GM23248 (cell line): ENCODE measurements at regions not wholly inside any gene's neighbourhood (a gene's known extent, or its start where the extent isn't known, plus 50 kb on each side); places are given as distances from the start of the nearest gene placed in this dataset.

Source experiments
- DNase-seq: peaks from one replicate; pipeline ENCODE4 v3.0.0-alpha.2; 2015
- H2AFZ ChIP-seq: fragments of 200-600 bp; sonication (generic); 2 replicates; pipeline ENCODE4 v1.6.1; 2016; ENCODE audit warnings: antibody characterized with exemption
- H3F3A ChIP-seq: fragments of 200-600 bp; sonication (generic); 2 replicates; pipeline ENCODE4 v1.6.1; 2016; ENCODE audit warnings: mild to moderate bottlenecking, antibody characterized with exemption, mixed run types; ENCODE audit not compliant: insufficient read depth
- H3K27ac ChIP-seq: fragments of 200-600 bp; sonication (generic); 2 replicates; pipeline ENCODE4 v1.5.1; 2016; ENCODE audit warnings: mild to moderate bottlenecking
- H3K27me3 ChIP-seq: fragments of 200-600 bp; sonication (generic); replicated peaks from 2 replicates; pipeline ENCODE4 v1.6.1; 2016; ENCODE audit warnings: mild to moderate bottlenecking; ENCODE audit not compliant: insufficient read depth
- H3K36me3 ChIP-seq: fragments of 200-600 bp; sonication (generic); 2 replicates; pipeline ENCODE4 v1.6.1; 2016; ENCODE audit warnings: low read depth, mild to moderate bottlenecking
- H3K4me1 ChIP-seq: fragments of 200-600 bp; sonication (generic); 2 replicates; pipeline ENCODE4 v1.6.1; 2016; ENCODE audit warnings: mild to moderate bottlenecking; ENCODE audit not compliant: insufficient read depth
- H3K4me2 ChIP-seq: fragments of 200-600 bp; sonication (generic); one replicate; pipeline ENCODE4 v1.6.1; 2016; ENCODE audit warnings: mild to moderate bottlenecking; ENCODE audit not compliant: unreplicated experiment
- H3K4me3 ChIP-seq: fragments of 200-600 bp; sonication (generic); 2 replicates; pipeline ENCODE4 v1.5.1; 2016; ENCODE audit warnings: mild to moderate bottlenecking
- H3K79me2 ChIP-seq: fragments of 200-600 bp; sonication (generic); 2 replicates; pipeline ENCODE4 v1.6.1; 2016; ENCODE audit warnings: mild to moderate bottlenecking; ENCODE audit not compliant: insufficient read depth
- H3K9ac ChIP-seq: fragments of 200-600 bp; sonication (generic); 2 replicates; pipeline ENCODE4 v1.6.1; 2016; ENCODE audit warnings: mild to moderate bottlenecking
- H3K9me2 ChIP-seq: fragments of 200-600 bp; sonication (generic); 2 replicates; pipeline ENCODE4 v1.6.1; 2016; ENCODE audit warnings: mixed run types, mild to moderate bottlenecking, moderate library complexity; ENCODE audit not compliant: insufficient read depth
- H3K9me3 ChIP-seq: fragments of 200-600 bp; sonication (generic); one replicate; pipeline ENCODE4 v1.6.1; 2017; ENCODE audit warnings: low read depth
- H4K20me1 ChIP-seq: fragments of 200-600 bp; sonication (generic); 2 replicates; pipeline ENCODE4 v1.6.0; 2016; ENCODE audit not compliant: insufficient read depth
- EZH2 ChIP-seq: fragments of 200-600 bp; sonication (generic); IDR thresholded peaks from 2 replicates; pipeline ENCODE4 v1.6.1; 2018; ENCODE audit warnings: antibody characterized with exemption, mild to moderate bottlenecking; ENCODE audit not compliant: insufficient read depth, poor library complexity, severe bottlenecking
- EZH2phosphoT487 ChIP-seq: fragments of 200-600 bp; sonication (generic); IDR thresholded peaks from 2 replicates; pipeline ENCODE4 v1.6.1; 2018; ENCODE audit warnings: antibody characterized with exemption, moderate library complexity, mild to moderate bottlenecking, low read depth; ENCODE audit not compliant: insufficient read depth
- WGBS, 2 experiments: methylation state at CpG; one replicate each; pipeline ENCODE4 v1.1.6; 2015 to 2017; ENCODE audit warnings: low lambda C conversion rate in 2 of 2, low coverage in 1 of 2; ENCODE audit errors: missing lambda C conversion rate in 2 of 2; 5-methylcytosine and 5-hydroxymethylcytosine counted together
- in situ Hi-C: fragments of 300-500 bp; cut with MboI; formaldehyde crosslinking; loops from 2 replicates; pipeline ENCODE4 v1.15.0; 2020

- H3K27ac ChIP-seq = no peak overlapping the region
- DNase-seq = no peak
- H3K4me2 ChIP-seq = no peak overlapping the region
- no peaks in the 10 kb centered on the region for H4K20me1 ChIP-seq
- H3K79me2 ChIP-seq = no peaks in the 10 kb centered on the region
- no peaks in the 10 kb centered on the region for H3K9me2 ChIP-seq
- no peak overlapping the region for H2AFZ ChIP-seq
- in situ Hi-C loops = no loop called here
- H3K4me1 ChIP-seq = no peaks in the 10 kb centered on the region
- no peak overlapping the region for H3K9ac ChIP-seq
- no peak for TF ChIP-seq EZH2phosphoT487
- no peak for TF ChIP-seq EZH2
- no peaks in the 10 kb centered on the region for H3F3A ChIP-seq
- 97 to 100% methylated on average over 1 of the region's 1 CpG for WGBS, 2 experiments
- no peak overlapping the region for H3K4me3 ChIP-seq
- no peaks in the 10 kb centered on the region for H3K36me3 ChIP-seq
- no peaks in the 10 kb centered on the region for H3K27me3 ChIP-seq
- no peaks in the 10 kb centered on the region for H3K9me3 ChIP-seq
Observed at GRCh38 chr12:92404259-92404894, 258.7 kb upstream of the BTG1 start.

- H3K4me2 ChIP-seq = no peak overlapping the region
Observed at GRCh38 chr12:92403210-92404175, 257.8 kb upstream of the BTG1 start.

GRCh38 chr12:92402415-92402814 is 256.8 kb upstream of the BTG1 start:
- Histone ChIP-seq H3K27ac (no peak overlapping the region), H3K27me3 (no peaks in the 10 kb centered on the region), H4K20me1 (no peaks in the 10 kb centered on the region), H3K9me2 (no peaks in the 10 kb centered on the region), H3K36me3 (no peaks in the 10 kb centered on the region), H3K9me3 (no peaks in the 10 kb centered on the region), H3K4me3 (no peak overlapping the region), H3K4me2 (no peak overlapping the region), H3K79me2 (no peaks in the 10 kb centered on the region), H3K4me1 (peaks cover 2% of the 10 kb centered on the region), H2AFZ (no peak overlapping the region), H3F3A (0 out of 2 replicates have a peak, but pooled peaks cover 1% of the 10 kb centered on the region), H3K9ac (no peak overlapping the region)
- no peak for DNase-seq
- TF ChIP-seq EZH2 = no peak
- TF ChIP-seq EZH2phosphoT487 = no peak
- in situ Hi-C loops = no loop called here
- 56 to 60% methylated on average over 1 of the region's 1 CpG for WGBS, 2 experiments

More at GRCh38 chr12:92403210-92404175, 257.8 kb upstream of the BTG1 start:
- H3K36me3 ChIP-seq = no peaks in the 10 kb centered on the region
- no peaks in the 10 kb centered on the region for H3K9me3 ChIP-seq
- H3F3A ChIP-seq = no peaks in the 10 kb centered on the region
- H3K4me1 ChIP-seq = no peaks in the 10 kb centered on the region
- H3K27ac ChIP-seq = no peak overlapping the region
- H2AFZ ChIP-seq = no peak overlapping the region
- H3K4me3 ChIP-seq = no peak overlapping the region
- no peak for TF ChIP-seq EZH2
- no peak for TF ChIP-seq EZH2phosphoT487
- H4K20me1 ChIP-seq = no peaks in the 10 kb centered on the region
- in situ Hi-C loops = no loop called here
- H3K79me2 ChIP-seq = no peaks in the 10 kb centered on the region
- H3K27me3 ChIP-seq = no peaks in the 10 kb centered on the region
- no peak overlapping the region for H3K9ac ChIP-seq
- 94 to 98% methylated on average over 3 of the region's 3 CpGs for WGBS, 2 experiments
- DNase-seq = no peak
- no peaks in the 10 kb centered on the region for H3K9me2 ChIP-seq

- TF ChIP-seq EZH2 = no peak
- no peak for TF ChIP-seq EZH2phosphoT487
- Histone ChIP-seq H3K9ac (no peak overlapping the region), H4K20me1 (no peaks in the 10 kb centered on the region), H3K27me3 (no peaks in the 10 kb centered on the region), H3K9me3 (no peaks in the 10 kb centered on the region), H3K36me3 (no peaks in the 10 kb centered on the region), H3F3A (0 out of 2 replicates have a peak, but pooled peaks cover 5% of the 10 kb centered on the region), H3K79me2 (no peaks in the 10 kb centered on the region), H3K27ac (no peak overlapping the region), H3K9me2 (no peaks in the 10 kb centered on the region), H3K4me3 (no peak overlapping the region), H3K4me1 (peaks cover 11% of the 10 kb centered on the region), H3K4me2 (no peak overlapping the region), H2AFZ (no peak overlapping the region)
- in situ Hi-C loops = no loop called here
- WGBS, 2 experiments = 97% methylated on average over 5 of the region's 5 CpGs
- DNase-seq = no peak
Observed at GRCh38 chr12:92400006-92400405, 254.4 kb upstream of the BTG1 start.
